Gastrocnemius medialis (tissue), 4 donors: ENCODE measurements at regions not wholly inside any gene's neighbourhood (a gene's known extent, or its start where the extent isn't known, plus 50 kb on each side); places are given as distances from the start of the nearest gene placed in this dataset.

Experiments
- POLR2A ChIP-seq, 2 donors: fragments of 450-650 bp; IDR thresholded peaks; one replicate each; pipeline ENCODE4 v1.6.1; 2017; ENCODE audit warnings: antibody characterized with exemption in 2 of 2, mild to moderate bottlenecking in 2 of 2, moderate library complexity in 2 of 2
- TF ChIP-seq, protein P1 (sequence below), 5 experiments: fragments of 450-650 bp in 3 of 5; fragments of 200-600 bp in 2 of 5; sonication (generic) in 2 of 5; IDR thresholded peaks in 4 of 5; conservative IDR thresholded peaks in 1 of 5; 1 replicate in 4 of 5; 2 replicates in 1 of 5; pipeline ENCODE4 v1.5.1; 2016 to 2019; ENCODE audit warnings: antibody characterized with exemption in 5 of 5, mild to moderate bottlenecking in 3 of 5, moderate library complexity in 3 of 5

DNA sequence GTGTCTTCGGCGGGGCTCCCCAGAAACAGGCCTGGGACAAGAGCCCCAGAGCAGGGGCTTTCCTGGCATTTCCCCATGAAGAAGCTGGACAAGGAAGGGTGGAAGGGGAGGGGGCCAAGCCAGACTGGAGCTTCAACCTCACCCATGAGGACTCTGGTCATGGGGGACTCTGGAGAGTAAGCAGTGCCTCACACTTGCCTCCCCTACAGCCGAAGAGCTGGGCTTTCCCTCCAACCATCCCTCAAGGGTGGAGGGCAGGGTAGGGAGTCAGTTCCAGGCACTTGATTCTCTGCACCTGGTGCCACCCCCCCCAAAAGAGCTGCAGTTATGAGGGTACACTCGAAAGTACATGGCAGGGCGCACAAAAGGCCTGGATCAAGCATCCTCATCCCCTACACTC is 246.6 kb downstream of the TFCP2L1 start:
- TF ChIP-seq, protein P1, sequence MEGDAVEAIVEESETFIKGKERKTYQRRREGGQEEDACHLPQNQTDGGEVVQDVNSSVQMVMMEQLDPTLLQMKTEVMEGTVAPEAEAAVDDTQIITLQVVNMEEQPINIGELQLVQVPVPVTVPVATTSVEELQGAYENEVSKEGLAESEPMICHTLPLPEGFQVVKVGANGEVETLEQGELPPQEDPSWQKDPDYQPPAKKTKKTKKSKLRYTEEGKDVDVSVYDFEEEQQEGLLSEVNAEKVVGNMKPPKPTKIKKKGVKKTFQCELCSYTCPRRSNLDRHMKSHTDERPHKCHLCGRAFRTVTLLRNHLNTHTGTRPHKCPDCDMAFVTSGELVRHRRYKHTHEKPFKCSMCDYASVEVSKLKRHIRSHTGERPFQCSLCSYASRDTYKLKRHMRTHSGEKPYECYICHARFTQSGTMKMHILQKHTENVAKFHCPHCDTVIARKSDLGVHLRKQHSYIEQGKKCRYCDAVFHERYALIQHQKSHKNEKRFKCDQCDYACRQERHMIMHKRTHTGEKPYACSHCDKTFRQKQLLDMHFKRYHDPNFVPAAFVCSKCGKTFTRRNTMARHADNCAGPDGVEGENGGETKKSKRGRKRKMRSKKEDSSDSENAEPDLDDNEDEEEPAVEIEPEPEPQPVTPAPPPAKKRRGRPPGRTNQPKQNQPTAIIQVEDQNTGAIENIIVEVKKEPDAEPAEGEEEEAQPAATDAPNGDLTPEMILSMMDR (IDR thresholded peaks at IDR 0.05 in 4 of 5, conservative IDR thresholded peaks at IDR 0.05 in 1 of 5), result no peak
- no peak for TF ChIP-seq POLR2A (IDR thresholded peaks at IDR 0.05)
